B cell (primary cell): ENCODE measurements at regions not wholly inside any gene's neighbourhood (a gene's known extent, or its start where the extent isn't known, plus 50 kb on each side); places are given as distances from the start of the nearest gene placed in this dataset.

ENCODE experiments used
- ATAC-seq: fragments of 200-7000 bp; cut with Tn5 transposase; one replicate; pipeline ENCODE4 v1.10.0; 2021; ENCODE audit warnings: low read depth, mild to moderate bottlenecking, moderate number of reproducible peaks, moderate library complexity
- CTCF ChIA-PET: fragments of 350-600 bp; sonication (Branson Sonifier 250); formaldehyde crosslinking; loops from one replicate; lab custom pipeline; 2021; ENCODE audit warnings: antibody characterized with exemption, inconsistent platforms; lab: Charles Lee
- POLR2A ChIA-PET: fragments of 350-600 bp; sonication (Branson Sonifier 250); formaldehyde crosslinking; loops from one replicate; lab custom pipeline; 2021; ENCODE audit warnings: antibody characterized with exemption; lab: Charles Lee
- DNase-seq: peaks from one replicate; pipeline ENCODE4 v3.0.0; 2013
- H2AFZ ChIP-seq: 2 replicates; pipeline ENCODE4 v1.6.1; 2012; ENCODE audit warnings: mild to moderate bottlenecking, low read depth, low read length; ENCODE audit not compliant: insufficient read depth, poor library complexity, severe bottlenecking
- H3K27ac ChIP-seq, 2 donors: 1 replicate in 1 of 2; 2 replicates in 1 of 2; pipeline ENCODE4 v1.5.1; 2012 to 2013; ENCODE audit warnings: low read length in 2 of 2, mild to moderate bottlenecking in 2 of 2, moderate library complexity in 1 of 2
- H3K27me3 ChIP-seq, 4 experiments: fragments of 200-600 bp in 1 of 4; sonication (generic) in 1 of 4; replicated peaks in 1 of 4; 1 replicate in 2 of 4; 2 replicates in 2 of 4; pipeline versions ENCODE4 v1.6.1 to v1.7.0; 2013 to 2016; ENCODE audit warnings: low read length in 3 of 4, mild to moderate bottlenecking in 2 of 4, mixed read lengths in 1 of 4, moderate library complexity in 1 of 4; ENCODE audit not compliant: insufficient read depth in 4 of 4, control insufficient read depth in 3 of 4; ENCODE audit errors: control extremely low read depth in 1 of 4
- H3K36me3 ChIP-seq, 2 experiments: replicated peaks in 1 of 2; 1 replicate in 1 of 2; 2 replicates in 1 of 2; pipeline versions ENCODE4 v1.6.1 to v1.7.1; 2013; ENCODE audit warnings: low read length in 1 of 2; ENCODE audit not compliant: insufficient read depth in 2 of 2, control insufficient read depth in 1 of 2; ENCODE audit errors: control extremely low read depth in 1 of 2, extremely low read depth in 1 of 2
- H3K4me1 ChIP-seq, 2 donors: fragments of 200-600 bp in 1 of 2; sonication (generic) in 1 of 2; 1 replicate in 1 of 2; 2 replicates in 1 of 2; pipeline versions ENCODE4 v1.5.1 to v1.6.1; 2013 to 2017; ENCODE audit warnings: low read length in 2 of 2; ENCODE audit not compliant: control insufficient read depth in 2 of 2, insufficient read depth in 2 of 2
- H3K4me2 ChIP-seq: replicated peaks from 2 replicates; pipeline ENCODE3; 2012; ENCODE audit warnings: mild to moderate bottlenecking, low read depth, low read length; ENCODE audit not compliant: poor library complexity, severe bottlenecking
- H3K4me3 ChIP-seq, 5 experiments: fragments of 200-600 bp in 1 of 5; sonication (generic) in 1 of 5; 1 replicate in 3 of 5; 2 replicates in 2 of 5; pipeline versions ENCODE4 v1.5.1 to v1.7.0; 2011 to 2016; ENCODE audit warnings: low read length in 4 of 5, mild to moderate bottlenecking in 4 of 5, low read depth in 2 of 5, control low read depth in 1 of 5, moderate library complexity in 1 of 5; ENCODE audit not compliant: insufficient read depth in 1 of 5; ENCODE audit errors: control extremely low read depth in 1 of 5, extremely low read depth in 1 of 5
- H3K79me2 ChIP-seq: fragments of 200-600 bp; sonication (generic); one replicate; pipeline ENCODE4 v1.6.0; 2016; ENCODE audit warnings: low read length; ENCODE audit not compliant: control insufficient read depth, insufficient read depth
- H3K9ac ChIP-seq: fragments of 200-600 bp; sonication (generic); 2 replicates; pipeline ENCODE4 v1.6.1; 2017; ENCODE audit warnings: mild to moderate bottlenecking, low read length, moderate library complexity
- H3K9me3 ChIP-seq, 3 donors: one replicate each; pipeline versions ENCODE4 v1.6.1 to v1.7.1; 2013; ENCODE audit warnings: low read length in 2 of 3; ENCODE audit not compliant: control insufficient read depth in 2 of 3, insufficient read depth in 1 of 3; ENCODE audit errors: control extremely low read depth in 1 of 3
- H4K20me1 ChIP-seq: 2 replicates; pipeline ENCODE4 v1.6.0; 2012; ENCODE audit warnings: mild to moderate bottlenecking, low read length; ENCODE audit not compliant: insufficient read depth, control insufficient read depth, poor library complexity, severe bottlenecking
- H3K27ac Mint-ChIP-seq: one replicate; pipeline ENCODE4 v1.8.0; 2021; ENCODE audit warnings: mixed read lengths
- H3K27me3 Mint-ChIP-seq: one replicate; pipeline ENCODE4 v1.8.0; 2021; ENCODE audit warnings: mixed read lengths
- H3K4me1 Mint-ChIP-seq: one replicate; pipeline ENCODE4 v1.8.0; 2021; ENCODE audit warnings: mixed read lengths
- H3K4me3 Mint-ChIP-seq: one replicate; pipeline ENCODE4 v1.8.0; 2021; ENCODE audit warnings: mixed read lengths
- H3K9me3 Mint-ChIP-seq: one replicate; pipeline ENCODE4 v1.8.0; 2022; ENCODE audit warnings: mixed read lengths; ENCODE audit not compliant: insufficient read depth
- CTCF ChIP-seq: fragments of 200-600 bp; IDR thresholded peaks from one replicate; pipeline ENCODE4 v1.8.0; 2022; ENCODE audit warnings: antibody characterized with exemption, mild to moderate bottlenecking
- EZH2 ChIP-seq: IDR thresholded peaks from 2 replicates; pipeline ENCODE4 v1.6.1; 2012; ENCODE audit warnings: borderline replicate concordance, low read depth, mild to moderate bottlenecking, moderate library complexity, low read length; ENCODE audit not compliant: insufficient read depth, poor library complexity, severe bottlenecking
- WGBS: methylation state at CpG from one replicate; pipeline ENCODE4 v1.1.5; 2013; ENCODE audit warnings: missing lambda C conversion rate; ENCODE audit not compliant: insufficient coverage; 5-methylcytosine and 5-hydroxymethylcytosine counted together
- intact Hi-C: fragments of 100-400 bp; cut with micrococcal nuclease; formaldehyde crosslinking; loops from one replicate; pipeline ENCODE4 v1.10.0; 2022

GRCh38 chrX:39705290-39705689 is 392.5 kb downstream of the BCOR start:
- 50% methylated on average over 1 of the region's 2 CpGs for WGBS
- Histone ChIP-seq H3K9me3 (no peaks in the 10 kb centered on the region), H3K36me3 (no peaks in the 10 kb centered on the region), H3K4me3 (no peak overlapping the region), H3K79me2 (no peaks in the 10 kb centered on the region), H3K4me2 (no peak overlapping the region), H3K4me1 (no peaks in the 10 kb centered on the region), H3K27ac (no peak overlapping the region), H3K9ac (no peak overlapping the region), H4K20me1 (no peaks in the 10 kb centered on the region), H2AFZ (no peak overlapping the region), H3K27me3 (no peaks in the 10 kb centered on the region)
- ChIA-PET POLR2A (no interaction called here), CTCF (no interaction called here)
- Mint-ChIP-seq H3K27ac (no peak overlapping the region), H3K4me1 (no peaks in the 10 kb centered on the region), H3K4me3 (no peak overlapping the region), H3K9me3 (no peaks in the 10 kb centered on the region), H3K27me3 (peaks cover 1% of the 10 kb centered on the region)
- DNase-seq (no peak), ATAC-seq (no peak)
- intact Hi-C loops = no loop called here
- no peak for TF ChIP-seq EZH2
- no peak for TF ChIP-seq CTCF

- Mint-ChIP-seq H3K27ac (no peak overlapping the region), H3K4me3 (no peak overlapping the region), H3K27me3 (no peaks in the 10 kb centered on the region), H3K9me3 (no peaks in the 10 kb centered on the region), H3K4me1 (no peaks in the 10 kb centered on the region)
- TF ChIP-seq CTCF = no peak
- TF ChIP-seq EZH2 = no peak
- Histone ChIP-seq H3K36me3 (no peaks in the 10 kb centered on the region), H3K9ac (no peak overlapping the region), H2AFZ (no peak overlapping the region), H3K79me2 (no peaks in the 10 kb centered on the region), H3K9me3 (no peaks in the 10 kb centered on the region), H3K27me3 (no peaks in the 10 kb centered on the region), H3K27ac (no peak overlapping the region), H4K20me1 (no peaks in the 10 kb centered on the region), H3K4me2 (no peak overlapping the region), H3K4me3 (no peak overlapping the region), H3K4me1 (no peaks in the 10 kb centered on the region)
- DNase-seq (no peak), ATAC-seq (no peak)
- ChIA-PET POLR2A (no interaction called here), CTCF (no interaction called here)
- no CpG with 5 or more reads among the region's 1 CpG for WGBS
- intact Hi-C loops = no loop called here
Observed at GRCh38 chrX:39709364-39709763, 388.4 kb downstream of the BCOR start.
